DOHH2 (cell line): ENCODE measurements at regions not wholly inside any gene's neighbourhood (a gene's known extent, or its start where the extent isn't known, plus 50 kb on each side); places are given as distances from the start of the nearest gene placed in this dataset.

Experiments
- H3F3A ChIP-seq: fragments of 200-600 bp; sonication (generic), shearing (Covaris generic); 2 replicates; pipeline ENCODE4 v1.6.0; 2016; ENCODE audit warnings: antibody characterized with exemption, mild to moderate bottlenecking; ENCODE audit not compliant: control insufficient read depth, insufficient read depth
- H3K27ac ChIP-seq: fragments of 200-600 bp; sonication (generic); 2 replicates; pipeline ENCODE4 v1.5.1; 2014; ENCODE audit warnings: low read depth, mild to moderate bottlenecking, low read length, moderate library complexity
- H3K27me3 ChIP-seq: fragments of 200-600 bp; sonication (generic); 2 replicates; pipeline ENCODE4 v1.6.1; 2014; ENCODE audit warnings: mild to moderate bottlenecking, low read length, mixed read lengths; ENCODE audit not compliant: control insufficient read depth
- H3K36me3 ChIP-seq: fragments of 200-600 bp; sonication (generic); 2 replicates; pipeline ENCODE4 v1.6.1; 2014; ENCODE audit warnings: mild to moderate bottlenecking, low read length, moderate library complexity, mixed read lengths; ENCODE audit not compliant: control insufficient read depth
- H3K4me1 ChIP-seq: fragments of 200-600 bp; sonication (generic); 2 replicates; pipeline ENCODE4 v1.6.1; 2014; ENCODE audit warnings: mild to moderate bottlenecking, low read length, mixed read lengths; ENCODE audit not compliant: control insufficient read depth
- H3K4me2 ChIP-seq: fragments of 200-600 bp; sonication (generic); 2 replicates; pipeline ENCODE4 v1.6.0; 2014; ENCODE audit warnings: mild to moderate bottlenecking, low read length, moderate library complexity
- H3K4me3 ChIP-seq: fragments of 200-600 bp; sonication (generic); 2 replicates; pipeline ENCODE4 v1.5.1; 2014; ENCODE audit warnings: mild to moderate bottlenecking, low read length, mixed read lengths
- H3K79me2 ChIP-seq: fragments of 200-600 bp; sonication (generic); 2 replicates; pipeline ENCODE4 v1.6.1; 2014; ENCODE audit warnings: mild to moderate bottlenecking, low read length, mixed read lengths; ENCODE audit not compliant: control insufficient read depth
- H3K9me2 ChIP-seq: fragments of 200-600 bp; sonication (generic); replicated peaks from 2 replicates; pipeline ENCODE4 v1.6.1; 2014; ENCODE audit warnings: mild to moderate bottlenecking, low read length, mixed read lengths; ENCODE audit not compliant: control insufficient read depth
- H3K9me3 ChIP-seq: fragments of 200-600 bp; sonication (generic); 2 replicates; pipeline ENCODE4 v1.6.1; 2014; ENCODE audit warnings: antibody characterized with exemption, low read length, mixed read lengths; ENCODE audit not compliant: control insufficient read depth, insufficient read depth
- H4K20me1 ChIP-seq: fragments of 200-600 bp; sonication (generic); 2 replicates; pipeline ENCODE4 v1.6.0; 2014; ENCODE audit warnings: low read depth, mild to moderate bottlenecking, antibody characterized with exemption, low read length, moderate library complexity; ENCODE audit not compliant: control insufficient read depth, insufficient read depth
- CTCF ChIP-seq: fragments of 200-600 bp; sonication (generic); IDR thresholded peaks from one replicate; pipeline ENCODE4 v1.5.1; 2014; ENCODE audit warnings: antibody characterized with exemption, mild to moderate bottlenecking, low read depth, low read length; ENCODE audit not compliant: poor library complexity, severe bottlenecking
- EZH2phosphoT487 ChIP-seq: fragments of 200-600 bp; sonication (generic); IDR thresholded peaks from 2 replicates; pipeline ENCODE4 v1.6.1; 2017; ENCODE audit warnings: borderline replicate concordance, mild to moderate bottlenecking, antibody characterized with exemption, low read length, moderate library complexity, mixed read lengths

DNA sequence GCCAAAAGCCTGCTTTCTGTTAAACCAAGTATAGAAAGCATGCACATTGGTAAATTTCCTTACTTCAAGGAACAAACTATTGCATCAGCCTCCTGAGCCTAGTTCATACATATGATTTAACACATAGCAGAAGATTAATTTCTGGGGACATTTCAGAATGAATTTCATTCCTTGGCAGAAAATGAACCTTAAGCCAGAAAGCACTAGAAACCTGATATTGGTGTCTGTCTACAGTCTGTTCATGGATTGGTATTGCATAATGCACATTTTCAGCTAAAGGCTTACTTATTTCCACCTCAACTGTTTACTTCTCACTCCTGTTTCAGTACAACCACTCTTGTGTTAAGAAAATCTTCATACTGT, 1471.8 kb upstream of the NUDT12 start:
- Histone ChIP-seq H3K4me3 (no peak overlapping the region), H4K20me1 (no peaks in the 10 kb centered on the region), H3K4me2 (no peak overlapping the region), H3F3A (no peaks in the 10 kb centered on the region), H3K9me2 (no peaks in the 10 kb centered on the region; the same call in 1 of the 2 replicates), H3K27me3 (no peaks in the 10 kb centered on the region), H3K36me3 (no peaks in the 10 kb centered on the region), H3K27ac (no peak overlapping the region), H3K9me3 (no peaks in the 10 kb centered on the region), H3K4me1 (no peaks in the 10 kb centered on the region), H3K79me2 (no peaks in the 10 kb centered on the region)
- TF ChIP-seq EZH2phosphoT487 = no peak
- TF ChIP-seq CTCF = no peak

- no peaks in the 10 kb centered on the region for H3K79me2 ChIP-seq
- H3K4me1 ChIP-seq = no peaks in the 10 kb centered on the region
- TF ChIP-seq CTCF (no peak), EZH2phosphoT487 (no peak)
- H3K4me3 ChIP-seq = no peak overlapping the region
- no peak overlapping the region for H3K4me2 ChIP-seq
- H3K9me3 ChIP-seq = no peaks in the 10 kb centered on the region
- H4K20me1 ChIP-seq = no peaks in the 10 kb centered on the region
- no peak overlapping the region for H3K27ac ChIP-seq
- no peaks in the 10 kb centered on the region; the same call in 1 of the 2 replicates for H3K9me2 ChIP-seq
- no peaks in the 10 kb centered on the region for H3K27me3 ChIP-seq
- H3F3A ChIP-seq = no peaks in the 10 kb centered on the region
- H3K36me3 ChIP-seq = no peaks in the 10 kb centered on the region
Observed at GRCh38 chr5:105033637-105034400, 1471.2 kb upstream of the NUDT12 start.

- no peaks in the 10 kb centered on the region for H3K9me3 ChIP-seq
- no peaks in the 10 kb centered on the region for H3K79me2 ChIP-seq
- no peak overlapping the region for H3K4me2 ChIP-seq
- H3K4me1 ChIP-seq = no peaks in the 10 kb centered on the region
- no peaks in the 10 kb centered on the region for H3K27me3 ChIP-seq
- no peaks in the 10 kb centered on the region for H4K20me1 ChIP-seq
- H3F3A ChIP-seq = no peaks in the 10 kb centered on the region
- H3K27ac ChIP-seq = no peak overlapping the region
- no peaks in the 10 kb centered on the region for H3K36me3 ChIP-seq
- H3K4me3 ChIP-seq = no peak overlapping the region
- TF ChIP-seq EZH2phosphoT487 (no peak), CTCF (no peak)
- H3K9me2 ChIP-seq = no peaks in the 10 kb centered on the region; the same call in 1 of the 2 replicates
Observed at GRCh38 chr5:105032917-105033316, 1470.3 kb upstream of the NUDT12 start.
